Dermis blood vessel endothelial cell (primary cell): ENCODE measurements at regions not wholly inside any gene's neighbourhood (a gene's known extent, or its start where the extent isn't known, plus 50 kb on each side); places are given as distances from the start of the nearest gene placed in this dataset.
"Not testable (repeated sequence)": the region's sequence is repeated elsewhere in the genome, so short reads cannot be mapped to it uniquely, and the experiment has no call there.

ENCODE experiments used
- DNase-seq: peaks from one replicate; pipeline ENCODE4 v3.0.0; 2010

- no peak for DNase-seq
These were observed 140.6 kb upstream of the TBC1D5 start for GRCh38 chr3:17882981-17883380.

GRCh38 chr3:17877299-17877698 lies 134.9 kb upstream of the TBC1D5 start:
- DNase-seq, result no peak

- no peak for DNase-seq
These were observed 132.2 kb upstream of the TBC1D5 start for GRCh38 chr3:17874636-17875035.

- no peak for DNase-seq
These were observed 130.0 kb upstream of the TBC1D5 start for GRCh38 chr3:17872457-17872856.

- no peak for DNase-seq
These were observed 123.2 kb upstream of the TBC1D5 start for GRCh38 chr3:17865631-17866030.

- DNase-seq, result no peak
These were observed 119.0 kb upstream of the TBC1D5 start for GRCh38 chr3:17861476-17861875.

- not testable (repeated sequence) for DNase-seq
These were observed 118.5 kb upstream of the TBC1D5 start for GRCh38 chr3:17860840-17861471.

GRCh38 chr3:17852217-17852616 lies 109.8 kb upstream of the TBC1D5 start:
- no peak for DNase-seq

GRCh38 chr3:17850448-17850847 lies 108.0 kb upstream of the TBC1D5 start:
- no peak for DNase-seq

GRCh38 chr3:17848102-17848501 lies 105.7 kb upstream of the TBC1D5 start:
- no peak for DNase-seq

GRCh38 chr3:17847156-17847555 lies 104.7 kb upstream of the TBC1D5 start:
- DNase-seq, result no peak

GRCh38 chr3:17846466-17846865 lies 104.0 kb upstream of the TBC1D5 start:
- no peak for DNase-seq

- no peak for DNase-seq
These were observed 102.8 kb upstream of the TBC1D5 start for GRCh38 chr3:17845026-17845812.

GRCh38 chr3:17844236-17844635 lies 101.8 kb upstream of the TBC1D5 start:
- no peak for DNase-seq

- peak; percentile 78 for DNase-seq
These were observed 98.9 kb upstream of the TBC1D5 start for GRCh38 chr3:17841190-17841828.

GRCh38 chr3:17840651-17841050 lies 98.2 kb upstream of the TBC1D5 start:
- DNase-seq, result no peak

- DNase-seq, result no peak
These were observed 97.7 kb upstream of the TBC1D5 start for GRCh38 chr3:17840126-17840525.

- DNase-seq, result no peak
These were observed 94.5 kb upstream of the TBC1D5 start for GRCh38 chr3:17836919-17837318.

GRCh38 chr3:17836092-17836491 lies 93.7 kb upstream of the TBC1D5 start:
- DNase-seq, result no peak

GRCh38 chr3:17833786-17834559 lies 91.5 kb upstream of the TBC1D5 start:
- DNase-seq, result no peak

GRCh38 chr3:17832016-17832415 lies 89.6 kb upstream of the TBC1D5 start:
- DNase-seq, result no peak

GRCh38 chr3:17831366-17831765 lies 88.9 kb upstream of the TBC1D5 start:
- no peak for DNase-seq

- DNase-seq, result no peak
These were observed 88.4 kb upstream of the TBC1D5 start for GRCh38 chr3:17830788-17831187.
